HG03442 (cell line): ENCODE measurements at regions not wholly inside any gene's neighbourhood (a gene's known extent, or its start where the extent isn't known, plus 50 kb on each side); places are given as distances from the start of the nearest gene placed in this dataset.

ENCODE experiments used
- ATAC-seq: cut with Tn5 transposase; IDR thresholded peaks from one replicate; pipeline ENCODE4 v1.9.1; 2021; ENCODE audit warnings: mild to moderate bottlenecking, moderate library complexity; ENCODE audit not compliant: unreplicated experiment

DNA sequence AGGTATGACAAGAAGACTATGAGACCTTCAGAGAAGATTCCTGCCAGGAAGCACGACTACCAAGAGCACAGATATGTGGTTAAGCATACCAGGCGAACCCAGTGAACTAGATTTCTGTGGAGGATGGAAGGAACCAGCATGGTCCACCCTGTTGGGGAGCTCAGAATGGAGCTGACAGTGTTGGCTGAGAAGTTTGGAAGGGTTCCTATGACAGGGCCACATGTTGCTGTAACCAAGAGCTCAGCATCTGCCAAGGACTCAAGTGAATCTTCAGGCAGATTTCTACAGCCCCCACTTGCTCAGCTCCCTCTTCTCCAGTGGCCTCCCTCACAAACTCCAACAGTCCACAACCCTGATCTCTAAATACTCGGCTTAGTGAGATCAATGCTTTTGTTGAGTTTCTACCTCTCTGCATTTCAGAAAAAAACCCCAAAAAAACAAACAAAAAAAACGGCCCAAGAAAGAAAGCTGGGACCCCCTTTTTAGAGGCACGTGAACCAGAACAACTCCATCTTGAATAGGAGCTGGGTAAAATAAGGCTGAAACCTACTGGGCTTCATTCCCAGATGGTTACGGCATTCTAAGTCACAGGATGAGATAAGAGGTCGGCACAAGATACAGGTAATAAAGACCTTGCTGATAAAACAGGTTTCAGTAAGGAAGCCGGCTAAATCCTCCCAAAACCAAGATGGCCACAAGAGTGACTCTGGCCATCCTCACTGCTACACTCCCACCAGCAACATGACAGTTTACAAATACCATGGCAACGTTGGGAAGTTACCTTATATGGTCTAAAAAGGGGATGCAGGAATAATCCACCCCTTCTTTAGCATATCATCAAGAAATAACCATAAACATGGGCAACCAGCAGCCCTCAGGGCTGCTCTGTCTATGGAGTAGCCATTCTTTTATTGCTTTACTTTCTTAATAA, 691.1 kb downstream of the UQCRFS1 start:
- no peak for ATAC-seq

DNA sequence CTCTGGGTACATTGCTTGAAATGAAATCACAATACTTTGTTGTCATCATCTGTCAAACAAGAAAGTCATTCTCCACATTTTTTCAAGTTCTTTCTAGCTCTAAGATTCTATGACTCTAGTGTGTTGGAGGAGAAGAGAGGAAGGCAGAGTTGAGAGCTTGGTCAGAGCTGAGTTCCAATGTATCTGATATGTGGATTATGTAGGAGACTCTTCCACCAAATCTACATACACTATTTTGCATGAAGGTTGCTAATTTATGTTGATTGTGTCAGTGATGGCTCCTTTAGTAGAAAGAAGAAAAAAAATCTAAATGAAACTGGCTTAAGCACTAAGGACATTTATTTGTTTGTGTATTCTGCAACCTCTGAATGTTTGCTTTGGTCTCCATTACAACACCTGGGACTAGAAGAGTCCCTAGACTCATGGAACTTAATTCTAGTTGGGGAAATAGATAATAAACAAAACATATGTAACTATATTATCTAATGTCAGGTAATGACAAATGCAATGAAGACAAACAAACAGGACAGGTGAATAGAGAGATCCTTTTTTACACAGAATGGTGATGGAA, 691.9 kb downstream of the UQCRFS1 start:
- ATAC-seq, result no peak

DNA sequence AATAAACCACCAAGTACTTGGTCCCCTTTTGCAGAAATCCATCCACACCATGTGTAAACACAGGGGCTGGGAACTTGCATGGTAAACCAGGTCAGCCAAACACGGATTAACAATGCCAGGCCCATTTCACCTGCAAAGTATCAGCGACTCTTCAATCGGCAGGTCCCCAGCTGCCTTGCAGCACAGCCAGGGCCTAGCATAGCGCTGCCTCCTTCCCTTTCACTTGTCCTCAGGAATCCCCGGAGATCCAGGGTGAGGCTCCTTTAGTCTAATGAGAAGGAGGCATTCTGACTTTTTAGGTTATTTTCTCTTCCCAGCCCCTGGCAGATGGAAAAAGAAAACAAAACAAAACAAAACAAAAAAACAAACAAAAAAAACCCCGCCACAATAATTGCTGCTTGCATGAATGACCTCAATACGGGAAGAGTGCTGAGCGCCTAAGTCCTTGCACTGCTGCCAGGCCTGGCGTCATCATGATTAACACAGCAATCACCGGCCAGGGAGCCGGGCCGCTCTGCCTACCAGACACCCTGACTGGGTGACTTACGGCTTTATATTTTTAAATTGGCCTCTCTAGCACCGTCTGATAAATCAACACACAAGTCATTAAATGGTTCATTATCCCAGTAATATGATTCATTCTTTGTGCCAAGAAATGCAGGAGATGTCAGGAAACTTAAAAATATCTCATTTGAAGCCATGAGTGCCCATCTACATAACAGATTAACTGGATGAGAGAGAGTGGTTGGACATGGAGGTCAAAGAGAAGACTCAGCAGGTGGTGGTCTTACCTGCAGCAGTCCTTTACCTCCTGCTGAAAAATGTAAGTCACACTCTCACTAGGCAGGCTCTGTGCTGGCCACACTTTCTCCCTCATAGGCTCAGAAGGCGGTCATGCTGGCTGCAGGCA, 692.7 kb downstream of the UQCRFS1 start:
- ATAC-seq, result no peak

DNA sequence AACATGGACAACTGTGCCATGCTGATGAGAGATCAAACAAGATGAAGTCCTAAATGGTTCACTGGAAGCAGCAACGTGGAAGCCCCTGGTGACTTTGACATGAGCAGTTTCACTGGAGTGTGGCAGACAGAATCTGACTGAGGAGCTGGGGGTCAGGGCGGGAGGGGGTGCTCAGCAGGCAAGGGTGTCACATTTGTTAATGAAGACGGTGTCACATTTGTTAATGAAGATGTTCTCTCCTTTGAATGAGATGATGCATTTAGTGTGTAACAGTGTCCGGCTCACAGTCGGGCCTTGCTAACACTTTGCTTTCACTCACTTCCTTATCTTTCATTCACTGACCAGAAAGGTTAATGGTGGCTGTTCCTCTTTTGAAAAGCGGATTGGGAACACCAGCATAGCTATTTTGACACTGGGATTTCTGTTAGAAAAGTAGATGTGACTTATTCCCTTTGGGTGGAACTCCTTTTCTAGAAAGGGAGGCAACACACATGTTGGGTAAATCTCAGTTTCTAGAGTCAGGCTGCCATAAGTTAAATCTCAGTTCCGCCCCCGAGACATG, 693.7 kb downstream of the UQCRFS1 start:
- ATAC-seq, result no peak

DNA sequence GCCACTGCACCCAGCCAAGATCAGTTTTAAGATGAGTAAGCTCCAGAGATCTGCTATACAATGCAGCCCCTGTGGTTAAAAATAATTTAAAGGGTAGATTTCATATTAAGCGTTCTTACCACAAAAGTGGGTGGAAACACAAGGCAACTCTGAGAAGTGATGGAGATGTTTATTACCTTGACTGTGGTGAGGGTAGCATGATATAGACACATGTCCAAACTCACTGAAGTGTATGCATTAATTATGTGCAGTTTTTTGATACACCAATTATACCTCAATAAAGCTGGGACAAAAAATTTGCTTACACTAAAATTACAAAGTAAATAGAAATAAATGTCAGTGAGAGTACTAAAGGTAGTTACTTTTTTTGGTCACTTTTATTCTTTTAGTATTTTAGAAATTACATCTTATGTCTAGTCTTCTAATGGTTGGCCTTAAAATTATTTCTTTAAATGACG, 696.5 kb downstream of the UQCRFS1 start:
- no peak for ATAC-seq

DNA sequence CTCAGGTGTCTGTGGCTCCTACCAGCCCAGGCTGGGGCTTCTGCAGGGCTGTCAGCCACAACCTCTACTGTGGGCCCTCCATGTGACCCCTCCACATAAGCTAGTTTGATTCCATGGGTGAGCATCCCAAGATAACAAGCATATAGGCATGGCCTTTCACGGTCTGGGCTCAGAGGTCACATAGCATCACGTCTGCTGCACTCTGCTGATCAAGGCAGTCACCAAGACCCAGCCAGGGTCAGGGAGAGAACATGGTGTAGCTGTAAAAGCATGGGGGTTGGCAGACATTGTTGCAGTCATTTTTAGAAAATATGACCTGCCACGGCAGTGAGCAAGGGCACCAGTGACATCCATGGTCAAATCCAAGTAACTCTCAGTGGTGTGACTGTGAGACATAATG, 698.8 kb downstream of the UQCRFS1 start:
- no peak for ATAC-seq

DNA sequence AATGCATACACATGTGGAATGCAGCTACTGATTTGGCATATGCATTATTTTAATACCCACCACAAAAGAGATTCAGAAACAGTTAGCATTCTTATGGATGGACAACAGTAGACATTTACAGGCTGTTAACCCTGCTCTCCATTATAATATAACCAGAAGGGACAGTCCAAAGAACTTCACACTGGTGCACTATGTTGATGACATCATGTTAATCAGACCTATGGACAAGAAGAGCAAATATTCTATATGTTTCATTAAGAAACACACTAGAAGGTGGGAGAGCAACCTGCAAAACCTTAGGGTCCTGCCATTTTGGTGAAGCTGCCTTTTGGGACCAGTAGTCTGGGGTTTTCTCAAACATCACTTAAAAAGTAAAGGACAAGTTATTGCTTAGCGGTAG, 701.3 kb downstream of the UQCRFS1 start:
- ATAC-seq, result no peak

DNA sequence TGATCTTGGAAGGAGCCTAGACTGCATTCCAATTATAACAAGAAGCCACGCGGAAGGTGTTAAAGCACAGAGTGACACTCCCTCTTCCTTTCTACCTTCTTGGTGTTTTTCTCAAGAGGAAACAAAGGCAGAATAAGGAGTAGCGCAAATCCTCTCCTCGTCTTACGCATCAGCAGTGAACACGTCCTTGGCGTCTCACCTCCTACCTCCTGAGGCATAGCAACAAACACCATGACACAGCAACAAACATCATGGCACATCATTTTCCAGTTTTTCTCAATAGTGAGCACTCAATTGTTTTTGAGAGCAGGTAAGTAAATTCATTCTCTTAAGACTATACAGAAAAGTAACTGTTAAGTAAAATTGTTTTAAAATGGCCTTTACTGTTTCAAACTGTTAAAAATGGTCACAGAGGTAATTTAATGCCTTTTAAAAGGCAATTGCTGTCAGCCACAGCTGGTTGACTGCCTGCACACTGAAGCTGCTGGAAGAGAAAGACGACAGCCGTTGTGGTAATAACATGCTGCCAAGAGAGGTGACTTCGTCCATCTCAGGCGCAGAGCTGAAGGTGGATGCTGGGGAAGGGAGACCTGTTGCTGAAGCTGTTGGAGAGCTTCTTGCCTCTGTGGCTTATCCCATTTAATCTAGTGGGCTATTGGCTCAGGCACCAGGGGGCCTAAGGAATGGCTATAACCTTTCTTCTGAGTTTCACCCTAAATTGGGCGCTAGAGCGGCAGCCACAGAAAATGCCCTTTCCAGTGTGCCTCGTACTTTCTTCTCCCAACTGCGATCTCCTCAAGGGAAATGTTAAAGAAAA, 703.7 kb downstream of the UQCRFS1 start:
- no peak for ATAC-seq

DNA sequence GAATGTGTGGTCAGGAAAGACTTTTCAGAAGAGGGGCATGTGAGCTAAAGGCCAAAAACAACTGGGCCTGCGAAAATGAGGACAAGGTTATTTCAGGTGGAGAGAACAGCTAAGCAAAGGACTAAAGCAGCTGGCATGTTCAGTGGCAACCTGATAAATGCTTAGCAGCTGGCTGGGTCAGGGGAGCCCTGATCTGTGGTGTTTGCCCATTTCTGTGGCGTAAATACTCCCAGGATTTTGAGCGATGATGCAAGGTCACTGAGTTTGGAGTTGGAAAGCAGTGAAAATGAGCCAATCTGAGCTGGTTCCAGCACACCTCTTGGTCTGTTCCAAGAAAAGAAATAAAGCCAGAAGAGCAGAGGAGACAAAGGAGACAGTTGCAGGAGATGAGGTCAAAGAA, 704.3 kb downstream of the UQCRFS1 start:
- no peak for ATAC-seq

DNA sequence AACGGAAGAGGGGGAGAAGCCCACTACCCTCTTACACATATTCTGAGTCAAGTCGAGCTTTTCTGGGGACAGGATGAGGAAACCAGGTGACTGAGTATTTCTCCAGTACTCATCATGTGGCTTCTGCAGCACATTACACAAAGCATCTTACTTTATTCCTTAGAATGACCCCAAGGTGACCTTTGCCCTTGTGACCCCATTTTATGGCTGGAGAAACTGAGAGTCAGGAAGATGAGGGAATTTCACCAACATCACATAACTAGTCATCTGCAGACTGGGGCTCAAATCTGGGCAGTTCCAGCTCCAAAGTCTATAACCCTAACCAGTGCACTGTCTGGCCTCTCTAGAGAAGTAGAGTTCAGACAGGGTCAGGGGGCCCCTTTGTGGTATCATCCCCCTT, 707.0 kb downstream of the UQCRFS1 start:
- no peak for ATAC-seq

DNA sequence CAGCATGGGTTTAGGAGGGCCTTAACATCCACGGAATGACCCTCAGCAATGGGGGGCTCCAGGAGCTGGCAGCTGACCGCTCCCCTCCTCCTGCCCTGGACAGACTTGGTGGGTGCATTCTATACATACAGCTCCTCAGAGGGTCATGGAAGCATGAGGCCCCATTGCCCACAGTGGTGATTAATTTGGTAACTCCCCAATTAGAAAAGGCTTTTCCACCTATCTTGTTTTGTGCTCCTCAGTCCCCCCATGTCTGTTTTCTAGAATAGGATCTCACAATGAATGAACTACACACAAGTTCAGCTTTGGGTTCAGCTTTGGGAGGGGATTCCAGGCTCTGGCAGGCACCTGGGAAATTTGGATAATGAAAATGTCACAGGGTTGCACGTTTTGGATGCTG, 707.8 kb downstream of the UQCRFS1 start:
- ATAC-seq, result no peak

DNA sequence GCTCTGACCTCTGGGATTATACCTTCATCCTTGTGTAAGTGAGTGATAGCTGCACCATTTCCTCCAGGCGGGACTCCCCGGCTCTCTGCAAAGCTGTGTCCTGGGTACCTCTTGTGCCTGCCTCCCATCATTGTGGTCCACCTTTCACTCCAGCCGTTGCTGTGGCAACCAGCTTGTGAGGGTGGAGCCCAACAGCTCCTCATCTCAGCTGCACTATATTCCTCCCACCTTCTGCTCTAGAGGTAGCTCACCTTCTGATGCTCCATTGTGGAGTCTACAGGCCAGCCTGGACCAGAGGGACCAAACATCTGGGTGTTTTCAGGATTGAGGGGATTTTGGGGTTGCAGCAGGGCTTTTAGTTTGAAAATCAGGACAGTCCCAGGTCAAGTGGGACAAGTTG, 708.2 kb downstream of the UQCRFS1 start:
- no peak for ATAC-seq

DNA sequence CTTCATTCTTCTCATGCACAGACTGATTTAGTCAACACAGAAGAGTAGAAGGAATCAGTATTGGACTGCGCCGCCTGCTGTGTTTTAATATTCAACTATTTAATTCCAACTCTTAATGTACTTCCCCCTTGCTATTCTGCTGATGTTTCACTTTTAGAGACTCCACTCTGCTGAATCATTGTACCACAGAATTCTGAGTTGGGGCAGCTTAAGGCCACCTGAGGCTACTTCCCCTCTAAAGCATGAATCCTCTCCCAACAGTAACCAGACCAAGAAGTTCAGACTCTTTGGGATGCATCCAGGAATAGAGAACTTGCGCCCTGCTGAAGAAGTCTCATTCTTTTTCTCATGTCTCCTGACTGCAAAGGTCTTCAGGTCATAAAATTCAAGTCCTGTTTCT, 708.8 kb downstream of the UQCRFS1 start:
- ATAC-seq, result no peak

DNA sequence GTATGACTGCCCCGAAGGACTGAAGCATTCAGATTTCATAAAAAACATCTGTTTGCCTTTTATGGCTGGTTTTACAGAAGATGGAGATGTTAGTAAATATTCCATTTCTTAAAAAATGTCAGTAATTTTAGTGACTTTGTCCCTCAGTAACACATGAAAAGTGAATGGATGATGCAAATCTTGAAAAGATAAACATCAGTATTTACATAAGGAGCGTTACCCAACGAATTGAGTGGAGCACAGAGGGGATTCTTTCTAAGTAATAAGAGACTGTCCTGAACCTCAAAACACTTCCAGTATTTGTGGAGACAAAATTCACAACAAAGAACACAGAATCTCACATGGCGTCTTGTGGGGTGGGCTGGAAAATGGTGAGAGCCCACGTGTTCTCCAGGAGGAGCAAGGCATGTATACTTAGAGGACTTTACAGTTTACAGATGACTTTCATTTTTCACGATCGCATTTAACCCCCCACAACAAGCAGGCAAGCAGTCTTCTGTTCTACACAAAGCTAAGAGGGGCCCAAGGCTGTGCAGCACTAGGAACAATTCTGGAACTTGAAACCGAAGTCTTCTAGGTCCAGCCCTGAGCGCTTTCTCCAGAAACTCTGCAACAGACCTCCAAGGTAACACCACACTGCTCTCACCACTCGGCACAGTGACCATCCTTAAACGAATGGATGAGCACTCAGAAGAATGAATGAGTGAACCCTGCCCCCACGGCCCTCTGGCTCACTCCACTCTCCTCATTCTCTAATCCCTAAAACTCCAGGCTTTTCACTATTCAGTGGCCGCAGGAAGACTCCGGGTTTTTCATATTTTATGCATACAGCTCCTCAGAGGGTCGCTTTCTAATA, 709.8 kb downstream of the UQCRFS1 start:
- ATAC-seq, result no peak

DNA sequence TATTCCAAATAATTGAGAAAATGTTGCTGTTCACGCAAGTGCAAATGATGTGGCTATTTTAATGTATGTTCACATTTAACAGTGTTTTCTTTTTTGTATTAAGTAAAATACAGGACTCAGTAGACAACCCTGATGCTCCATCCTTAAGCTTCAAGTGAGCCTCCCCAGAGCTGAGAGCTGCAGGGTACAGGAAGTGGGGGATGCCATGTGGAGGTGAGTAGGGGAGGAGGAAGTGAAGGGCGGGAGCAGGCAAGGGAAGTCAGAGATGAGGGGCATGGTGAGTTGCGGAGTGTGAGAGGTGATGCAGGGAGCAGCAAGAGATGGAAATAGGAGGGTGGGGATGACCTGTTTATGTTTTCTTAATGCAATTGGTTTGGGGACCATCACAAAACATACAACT, 711.0 kb downstream of the UQCRFS1 start:
- ATAC-seq, result no peak

DNA sequence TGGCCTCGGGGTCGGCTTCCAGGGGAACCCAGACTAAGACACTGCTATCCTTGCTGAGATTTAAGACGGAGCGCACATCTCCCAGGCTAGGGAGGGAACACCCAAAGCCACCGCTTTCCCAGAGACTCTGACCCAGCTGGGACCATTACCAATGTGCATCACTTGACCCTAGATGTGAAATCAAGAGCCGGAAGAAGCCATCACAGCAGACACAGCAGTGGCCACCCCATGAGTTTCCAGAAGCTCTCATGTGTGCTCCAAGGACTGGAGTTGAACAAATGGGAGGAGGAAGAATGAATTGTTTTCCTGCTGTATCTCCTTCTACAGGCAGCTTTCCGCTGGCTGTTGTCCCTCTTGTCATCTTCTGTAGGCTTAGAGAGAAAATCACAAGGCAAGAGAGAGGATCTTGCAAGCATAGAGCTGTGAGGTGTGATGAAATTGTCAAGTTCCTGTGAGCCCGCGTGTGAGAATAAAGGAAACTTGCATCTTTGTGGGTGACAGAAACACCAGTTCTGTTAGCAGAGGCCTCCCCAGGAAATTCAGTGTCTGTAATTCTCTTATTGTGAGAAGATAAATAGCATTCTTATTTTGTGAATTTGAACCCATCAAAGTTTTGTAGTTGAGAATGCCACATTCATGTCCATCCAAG, 711.8 kb downstream of the UQCRFS1 start:
- no peak for ATAC-seq

DNA sequence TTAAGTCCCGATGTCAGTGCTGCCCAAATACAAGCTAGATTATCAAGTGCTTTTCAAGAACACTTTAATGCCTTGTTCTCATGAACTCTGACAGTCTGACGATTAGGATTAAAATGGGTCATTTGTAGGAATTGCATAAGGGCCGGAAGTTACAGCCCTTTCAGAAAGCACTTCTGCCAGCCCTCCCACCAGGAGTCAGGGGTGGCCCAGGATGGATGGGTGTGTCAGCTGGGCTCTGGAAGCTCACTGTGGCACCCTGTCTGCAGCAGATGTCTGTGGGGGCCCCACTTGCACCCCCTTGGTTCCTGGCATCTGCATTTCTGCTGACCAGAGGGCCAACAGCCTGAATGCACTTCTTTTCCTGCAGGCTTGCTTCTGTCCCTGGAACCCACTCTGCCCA, 712.7 kb downstream of the UQCRFS1 start:
- ATAC-seq, result no peak

DNA sequence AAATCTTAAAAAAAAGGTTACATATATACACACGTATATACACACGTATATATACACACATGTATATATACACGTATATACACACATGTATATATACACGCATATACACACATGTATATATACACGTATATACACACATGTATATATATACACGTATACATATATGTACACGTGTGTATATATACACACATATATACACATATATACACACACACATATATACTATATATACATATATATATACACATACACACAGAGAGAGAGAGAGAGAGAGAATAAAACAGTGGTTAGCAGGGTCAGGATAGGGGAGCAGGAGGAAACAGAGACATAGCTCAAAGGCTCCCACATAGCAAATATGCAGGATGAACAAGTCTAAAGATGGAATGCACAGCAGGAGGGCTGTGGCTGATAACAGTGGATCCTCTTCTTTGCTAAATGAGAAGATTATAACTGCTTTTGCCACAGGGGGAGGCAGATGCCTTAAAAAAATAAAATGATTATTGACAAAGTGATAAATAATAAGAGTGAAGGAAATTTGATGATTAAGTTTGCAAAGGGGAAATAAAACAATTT, 714.5 kb downstream of the UQCRFS1 start:
- no peak for ATAC-seq
